Testis (tissue), 2 donors: ENCODE measurements at regions not wholly inside any gene's neighbourhood (a gene's known extent, or its start where the extent isn't known, plus 50 kb on each side); places are given as distances from the start of the nearest gene placed in this dataset.

Experiments used
- POLR2A ChIP-seq: fragments of 450-650 bp; IDR thresholded peaks from one replicate; pipeline ENCODE4 v1.6.1; 2017; ENCODE audit warnings: antibody characterized with exemption, mild to moderate bottlenecking, moderate library complexity
- TF ChIP-seq, protein P1 (sequence below), 3 experiments: fragments of 450-650 bp in 2 of 3; fragments of 200-600 bp in 1 of 3; sonication (generic) in 1 of 3; IDR thresholded peaks; one replicate each; pipeline ENCODE4 v1.5.1; 2016 to 2019; ENCODE audit warnings: antibody characterized with exemption in 3 of 3, mild to moderate bottlenecking in 2 of 3, moderate library complexity in 1 of 3

- no peak for TF ChIP-seq POLR2A
- TF ChIP-seq, protein P1, sequence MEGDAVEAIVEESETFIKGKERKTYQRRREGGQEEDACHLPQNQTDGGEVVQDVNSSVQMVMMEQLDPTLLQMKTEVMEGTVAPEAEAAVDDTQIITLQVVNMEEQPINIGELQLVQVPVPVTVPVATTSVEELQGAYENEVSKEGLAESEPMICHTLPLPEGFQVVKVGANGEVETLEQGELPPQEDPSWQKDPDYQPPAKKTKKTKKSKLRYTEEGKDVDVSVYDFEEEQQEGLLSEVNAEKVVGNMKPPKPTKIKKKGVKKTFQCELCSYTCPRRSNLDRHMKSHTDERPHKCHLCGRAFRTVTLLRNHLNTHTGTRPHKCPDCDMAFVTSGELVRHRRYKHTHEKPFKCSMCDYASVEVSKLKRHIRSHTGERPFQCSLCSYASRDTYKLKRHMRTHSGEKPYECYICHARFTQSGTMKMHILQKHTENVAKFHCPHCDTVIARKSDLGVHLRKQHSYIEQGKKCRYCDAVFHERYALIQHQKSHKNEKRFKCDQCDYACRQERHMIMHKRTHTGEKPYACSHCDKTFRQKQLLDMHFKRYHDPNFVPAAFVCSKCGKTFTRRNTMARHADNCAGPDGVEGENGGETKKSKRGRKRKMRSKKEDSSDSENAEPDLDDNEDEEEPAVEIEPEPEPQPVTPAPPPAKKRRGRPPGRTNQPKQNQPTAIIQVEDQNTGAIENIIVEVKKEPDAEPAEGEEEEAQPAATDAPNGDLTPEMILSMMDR (IDR thresholded peaks at IDR 0.05): no peak
Measured at GRCh38 chr6:19479551-19479950, 357.6 kb upstream of the ID4 start.
